HG03159 (cell line): ENCODE measurements at regions not wholly inside any gene's neighbourhood (a gene's known extent, or its start where the extent isn't known, plus 50 kb on each side); places are given as distances from the start of the nearest gene placed in this dataset.

ENCODE experiments used
- ATAC-seq: cut with Tn5 transposase; IDR thresholded peaks from one replicate; pipeline ENCODE4 v1.9.1; 2021; ENCODE audit warnings: mild to moderate bottlenecking, moderate library complexity; ENCODE audit not compliant: unreplicated experiment

DNA sequence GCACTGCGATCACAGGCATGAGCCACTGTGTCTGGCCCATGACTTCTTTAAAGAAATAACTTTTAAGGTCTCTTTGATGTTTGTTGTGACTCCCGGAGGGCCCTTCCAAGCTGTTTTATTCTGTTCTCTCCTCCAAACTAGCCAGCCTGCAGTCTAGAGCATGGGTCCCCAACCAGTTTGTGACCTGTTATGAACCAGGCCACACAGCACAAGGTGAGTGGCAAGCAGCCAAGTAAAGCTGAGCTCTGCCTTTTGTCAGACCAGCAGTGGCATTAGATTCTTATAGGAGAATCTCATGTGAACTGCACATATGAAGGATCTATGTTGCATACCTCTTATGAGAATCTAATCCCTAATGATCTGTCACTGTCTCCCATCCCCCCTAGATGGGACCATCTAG lies 223.9 kb upstream of the RGPD4 start:
- ATAC-seq = no peak

DNA sequence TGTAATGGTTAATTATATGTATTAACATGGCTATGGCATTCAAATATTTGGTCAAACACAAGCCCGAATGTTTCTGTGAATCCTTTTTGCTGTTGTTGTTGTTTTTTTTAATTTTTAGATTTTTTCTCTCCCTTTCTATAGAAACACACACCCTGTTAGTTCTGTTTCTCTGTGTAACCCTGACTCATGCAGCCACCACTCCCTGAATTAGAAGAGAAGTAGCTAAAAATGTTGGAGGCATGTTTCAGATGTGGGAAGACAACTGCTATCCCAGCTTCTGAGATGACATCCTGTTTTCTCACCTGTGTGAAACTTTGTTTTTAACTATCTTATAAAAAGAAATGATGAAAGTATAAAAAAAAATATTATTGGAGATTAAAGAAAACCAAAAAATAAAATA lies 219.6 kb upstream of the RGPD4 start:
- no peak for ATAC-seq

DNA sequence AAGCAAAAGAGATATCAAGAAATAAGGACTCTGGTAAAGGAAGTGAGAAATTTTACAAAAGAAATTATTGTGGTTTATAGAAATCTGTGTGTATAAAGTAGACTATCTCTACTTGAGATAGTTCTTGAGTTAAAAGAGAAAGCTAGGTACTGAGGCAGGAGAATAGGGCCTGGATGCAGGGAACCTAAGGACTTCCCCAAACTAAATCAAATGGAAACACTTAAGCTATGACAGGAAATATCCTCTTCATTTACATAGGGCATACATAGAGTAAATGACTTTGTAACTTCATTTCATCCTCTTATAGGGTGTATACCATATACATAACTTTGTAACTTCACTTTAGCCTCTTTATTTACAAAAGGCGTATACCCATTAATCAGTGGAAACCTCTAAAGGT lies 219.2 kb upstream of the RGPD4 start:
- ATAC-seq = no peak

DNA sequence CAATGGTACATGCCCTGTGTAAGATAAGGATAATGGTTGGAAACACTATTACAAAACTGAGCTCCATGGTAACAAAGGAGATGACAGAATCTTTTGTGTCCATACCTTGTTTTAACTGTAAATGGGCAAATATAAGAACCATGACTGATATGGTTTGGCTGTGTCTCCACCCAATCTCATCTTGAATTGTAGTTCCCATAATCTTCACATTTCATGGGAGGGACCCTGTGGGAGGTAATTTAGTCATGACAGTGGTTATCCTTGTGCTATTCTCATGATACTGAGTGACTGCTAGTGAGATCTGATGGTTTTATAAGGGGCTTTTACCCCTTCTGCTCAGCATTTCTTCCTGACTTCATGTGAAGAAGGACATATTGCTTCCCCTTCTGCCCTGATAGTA lies 211.7 kb upstream of the RGPD4 start:
- ATAC-seq = no peak

DNA sequence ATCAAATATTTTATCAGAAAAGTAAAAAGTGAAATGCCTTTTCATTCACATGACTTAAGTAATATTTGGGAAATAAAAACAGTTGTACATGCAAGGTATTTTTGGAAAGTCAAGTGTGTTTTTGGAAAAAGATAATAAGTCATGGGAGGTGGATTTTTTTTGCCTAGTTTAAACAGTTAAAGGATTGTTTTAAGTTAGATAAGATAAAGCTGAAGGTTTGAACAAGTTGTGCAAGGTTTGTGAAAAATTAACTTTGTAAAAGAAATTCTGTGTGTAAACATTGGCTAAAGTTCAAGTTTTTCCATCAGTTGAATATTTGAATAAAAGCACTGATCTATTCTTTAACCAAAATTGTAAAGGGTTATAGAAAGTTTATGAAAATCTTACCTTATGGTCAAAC lies 207.9 kb upstream of the RGPD4 start:
- ATAC-seq = no peak

DNA sequence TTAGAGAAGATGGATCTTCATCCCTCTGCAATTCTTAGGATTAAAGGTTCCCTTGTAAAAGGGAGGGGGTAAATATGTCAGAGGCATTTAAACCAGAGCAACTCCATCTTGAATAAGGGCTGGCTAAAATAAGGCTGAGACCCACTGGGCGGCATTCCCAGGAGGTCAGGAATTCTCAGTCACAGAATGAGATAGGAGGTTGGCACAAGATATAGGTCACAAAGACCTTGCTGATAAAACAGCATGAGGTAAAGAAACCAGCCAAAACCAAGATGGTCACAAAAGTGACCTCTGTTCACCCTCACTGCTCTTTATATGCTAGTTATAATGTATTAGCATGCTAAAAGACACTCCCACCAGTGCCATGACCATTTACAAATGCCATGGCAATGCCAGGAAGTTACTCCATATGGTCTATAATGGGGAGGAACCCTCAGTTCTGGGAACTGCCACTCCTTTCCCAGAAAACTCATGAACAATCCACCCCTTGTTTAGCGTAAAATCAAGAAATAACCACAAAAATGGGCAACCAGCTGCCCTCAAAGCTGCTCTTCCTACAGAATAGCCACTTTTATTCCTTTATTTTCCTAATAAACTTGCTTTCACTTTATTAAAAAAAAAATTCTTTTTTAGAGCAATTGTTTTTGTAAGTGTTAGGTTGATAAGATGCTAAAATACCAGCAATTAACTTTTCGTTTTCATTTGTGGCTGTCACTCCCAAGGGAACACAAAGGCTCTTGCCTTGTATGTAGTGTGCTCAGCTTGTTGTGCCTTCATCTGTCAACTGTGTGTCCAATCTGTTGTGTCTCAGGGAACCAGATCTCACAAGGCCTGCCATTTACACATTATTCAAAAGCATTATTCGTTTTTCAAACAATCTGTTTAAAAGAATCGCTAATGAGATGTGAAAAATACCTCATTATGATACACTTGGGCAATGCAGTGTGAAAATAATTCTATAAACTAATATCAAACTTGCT lies 205.2 kb upstream of the RGPD4 start:
- ATAC-seq = no peak

DNA sequence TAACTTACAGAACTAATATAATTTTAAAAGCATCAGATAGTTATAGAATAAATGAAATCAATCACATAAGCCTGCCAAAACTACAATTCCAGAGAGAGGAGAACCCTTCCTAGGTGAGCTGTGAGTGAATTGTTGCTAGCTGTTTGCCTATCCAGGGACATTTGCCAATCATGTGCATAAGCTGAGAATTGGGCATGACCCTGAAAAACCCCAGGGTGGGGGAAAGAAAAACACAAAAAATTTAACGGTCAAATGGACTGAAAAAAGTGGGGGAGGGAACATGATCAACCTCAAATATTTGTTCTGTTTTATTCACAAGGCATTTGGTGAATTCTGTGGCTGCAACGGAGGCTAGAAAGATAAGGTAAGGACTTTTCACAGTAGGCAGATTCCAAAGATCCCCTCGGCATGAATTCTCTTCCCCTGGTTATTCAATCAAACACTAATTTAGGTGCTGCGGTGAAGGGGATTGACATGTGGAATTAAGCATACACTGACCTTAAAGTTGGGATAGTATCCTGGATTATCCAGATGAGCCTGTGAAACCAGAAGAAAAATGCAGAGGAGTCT lies 203.9 kb upstream of the RGPD4 start:
- no peak for ATAC-seq

DNA sequence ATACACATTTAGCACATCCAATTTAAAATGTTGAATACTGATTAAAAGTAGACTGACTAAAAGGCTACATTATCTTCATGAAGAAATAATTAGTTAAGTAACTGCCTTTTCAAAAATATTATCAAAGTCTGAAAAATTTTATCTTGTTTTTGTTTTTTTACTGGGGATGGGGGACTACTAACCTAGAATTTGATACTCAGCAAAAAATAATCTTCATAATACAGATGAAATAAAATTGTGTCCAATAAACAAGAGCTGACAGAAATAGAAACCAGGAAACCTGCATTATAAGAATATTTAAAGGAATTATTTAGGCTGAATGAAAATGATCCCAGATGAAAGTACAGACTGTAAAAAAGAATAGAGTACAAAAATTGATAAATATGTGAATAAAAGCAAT lies 200.7 kb upstream of the RGPD4 start:
- no peak for ATAC-seq

DNA sequence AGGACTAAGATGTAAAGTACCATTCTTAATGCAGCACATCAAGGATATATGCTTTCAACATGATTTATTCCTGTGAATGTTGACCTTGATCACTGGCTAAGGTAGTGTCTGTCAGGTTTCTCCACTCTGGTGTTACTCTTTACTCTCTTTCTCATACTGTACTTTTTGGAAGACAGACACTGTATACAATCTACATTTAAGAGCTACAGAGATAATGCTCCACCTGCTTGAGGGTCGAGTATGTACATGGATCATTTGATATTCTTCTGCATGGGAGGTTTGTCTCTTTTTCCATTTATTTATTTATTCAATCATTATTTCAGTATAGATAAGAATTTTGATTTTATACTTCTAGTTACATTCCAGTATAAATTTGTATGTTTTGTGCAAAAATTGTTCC lies 199.5 kb upstream of the RGPD4 start:
- no peak for ATAC-seq

DNA sequence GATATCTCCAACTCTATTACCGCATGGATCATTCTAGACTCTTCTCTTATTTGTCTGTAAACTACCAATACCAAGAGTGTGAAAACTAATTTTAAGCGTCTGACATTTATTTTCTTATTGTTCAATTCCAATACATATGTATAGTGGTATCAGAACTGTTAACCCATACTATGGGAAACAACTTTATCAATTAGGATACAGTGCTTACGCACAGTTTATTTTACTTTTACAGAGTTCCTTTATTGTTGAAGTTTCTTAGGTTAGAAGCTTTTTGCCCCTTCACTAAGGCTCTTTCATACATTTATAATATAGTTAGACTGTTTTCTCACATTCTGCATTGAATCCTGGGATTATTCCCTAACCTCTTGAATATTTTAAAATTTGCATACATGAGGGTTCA lies 198.8 kb upstream of the RGPD4 start:
- ATAC-seq = no peak

DNA sequence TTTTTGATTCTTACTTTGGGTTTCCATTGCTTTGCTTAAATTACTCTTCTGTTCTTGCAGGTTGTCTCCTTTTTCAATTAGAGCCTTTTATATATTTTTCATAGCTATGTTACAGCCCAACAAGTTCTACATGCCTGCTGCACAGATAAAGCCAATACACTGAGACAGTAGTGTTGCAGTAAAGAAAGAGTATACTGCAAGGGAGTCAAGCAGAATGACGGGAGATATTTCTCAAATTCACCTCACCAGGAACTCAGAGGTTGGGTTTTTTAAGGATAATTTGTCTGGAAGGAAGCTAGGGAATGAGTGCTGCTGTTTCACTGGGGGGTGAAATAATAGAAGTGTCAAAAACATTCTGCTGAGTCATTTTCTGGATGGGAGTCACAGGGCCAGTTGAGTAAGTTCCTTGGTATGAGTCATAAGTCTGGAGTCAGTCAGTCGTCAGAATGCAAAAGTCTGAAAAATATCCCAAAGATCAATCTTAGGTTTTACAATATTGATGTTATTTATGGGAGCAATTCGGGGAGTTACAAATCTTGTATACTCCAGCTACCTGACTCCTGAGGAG lies 193.0 kb upstream of the RGPD4 start:
- no peak for ATAC-seq

DNA sequence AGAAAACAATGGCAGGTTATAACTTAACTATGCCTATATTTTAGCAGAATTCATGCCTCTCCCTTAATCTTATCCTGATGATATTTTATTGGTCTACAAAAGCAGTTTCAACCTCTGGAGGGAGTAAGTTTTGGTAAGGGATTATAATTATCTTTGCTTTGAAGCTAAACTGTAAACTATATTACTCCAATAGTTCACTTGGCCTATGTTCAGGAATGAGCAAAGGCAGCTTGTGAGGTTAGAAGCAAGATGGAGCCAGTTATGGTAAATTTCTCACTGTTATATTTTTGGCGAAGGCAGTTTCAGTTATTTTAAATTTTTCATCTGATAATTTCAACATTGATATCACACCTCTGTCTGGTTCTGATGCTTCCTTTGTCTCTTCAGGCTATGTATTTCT lies 192.5 kb upstream of the RGPD4 start:
- ATAC-seq = no peak

DNA sequence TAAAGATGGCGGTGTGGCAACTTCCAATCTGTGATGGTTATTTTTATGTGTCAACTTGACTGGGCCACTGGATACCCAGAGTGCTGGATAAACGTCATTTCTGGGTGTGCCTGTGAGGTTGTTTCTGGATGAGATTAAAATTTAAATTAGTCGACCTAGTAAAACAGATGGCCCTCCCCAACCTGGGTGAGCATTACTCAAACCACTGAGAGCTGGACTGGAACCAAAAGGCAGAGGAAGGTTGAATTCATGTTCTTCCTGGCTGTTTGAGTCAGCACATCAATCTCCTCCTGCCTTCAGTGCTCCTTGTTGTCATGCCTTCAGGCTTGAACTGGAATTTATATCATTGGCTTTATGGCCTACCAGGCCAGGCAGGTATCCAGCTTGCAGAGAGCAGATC lies 190.8 kb upstream of the RGPD4 start:
- no peak for ATAC-seq

DNA sequence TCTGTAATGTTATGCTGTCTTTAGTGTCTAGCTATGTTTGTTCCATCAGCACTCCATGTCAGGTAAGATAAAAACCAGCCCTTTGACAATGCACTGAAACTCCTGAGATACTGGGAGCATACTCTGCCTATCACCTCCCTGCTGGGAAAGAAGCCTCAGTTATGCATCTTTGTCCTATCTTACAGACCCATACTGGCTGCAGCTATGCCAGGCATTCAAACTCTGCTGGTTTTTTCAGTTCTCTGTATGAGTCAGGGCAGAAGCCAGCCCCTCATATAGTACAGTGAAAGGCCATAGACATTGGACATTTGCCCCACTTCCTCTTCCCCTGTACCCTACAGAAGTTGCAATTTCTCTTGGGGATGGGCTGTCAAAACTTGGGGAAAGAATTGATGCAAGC lies 181.1 kb upstream of the RGPD4 start:
- no peak for ATAC-seq

DNA sequence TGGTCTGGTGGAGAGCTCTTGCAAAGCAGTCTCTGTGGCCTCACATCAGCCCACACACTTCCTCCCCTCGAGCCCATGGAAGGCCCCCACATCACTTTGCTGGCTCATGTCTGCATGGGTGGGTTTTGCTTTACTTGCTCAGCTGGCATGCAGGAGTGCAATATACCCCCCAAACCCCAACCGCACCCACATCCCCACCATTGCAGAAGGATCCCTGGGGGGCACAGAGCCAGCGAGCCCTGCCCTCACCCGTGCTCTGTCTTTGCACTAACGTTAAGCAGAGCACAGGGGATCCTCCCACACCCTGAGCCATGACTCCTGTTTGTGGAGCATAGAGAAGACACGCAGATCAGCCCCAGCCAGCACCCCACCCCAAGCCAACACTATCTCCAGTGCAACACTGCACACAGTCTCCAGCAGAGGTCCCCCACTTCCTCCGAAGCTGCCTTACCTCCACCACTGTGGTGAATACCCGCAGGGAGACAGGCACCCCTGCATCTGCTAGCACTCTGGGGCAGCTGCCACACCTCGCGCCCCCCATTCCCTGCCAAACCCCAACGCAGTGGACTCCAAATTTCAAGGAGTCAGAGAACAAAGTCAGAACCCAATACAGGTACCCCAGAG lies 177.8 kb upstream of the RGPD4 start:
- no peak for ATAC-seq

DNA sequence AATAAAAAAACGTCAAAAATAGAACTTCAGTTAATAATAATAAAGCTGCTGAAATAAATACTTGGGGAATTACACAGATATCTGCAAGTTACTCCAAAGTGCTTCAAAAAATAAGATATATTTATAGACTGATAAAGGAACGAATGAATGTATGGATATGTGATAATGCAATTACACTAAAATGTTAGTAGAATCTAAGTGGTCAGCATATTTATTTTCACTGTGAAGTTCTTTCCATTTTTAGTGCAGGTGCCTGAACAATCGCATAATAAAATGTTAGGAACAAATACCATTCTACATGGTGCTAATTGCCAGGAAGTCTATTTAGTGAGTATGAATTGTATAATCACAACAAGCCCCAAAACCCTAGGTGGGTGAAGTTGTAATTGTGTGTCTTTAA lies 169.6 kb upstream of the RGPD4 start:
- ATAC-seq = no peak

DNA sequence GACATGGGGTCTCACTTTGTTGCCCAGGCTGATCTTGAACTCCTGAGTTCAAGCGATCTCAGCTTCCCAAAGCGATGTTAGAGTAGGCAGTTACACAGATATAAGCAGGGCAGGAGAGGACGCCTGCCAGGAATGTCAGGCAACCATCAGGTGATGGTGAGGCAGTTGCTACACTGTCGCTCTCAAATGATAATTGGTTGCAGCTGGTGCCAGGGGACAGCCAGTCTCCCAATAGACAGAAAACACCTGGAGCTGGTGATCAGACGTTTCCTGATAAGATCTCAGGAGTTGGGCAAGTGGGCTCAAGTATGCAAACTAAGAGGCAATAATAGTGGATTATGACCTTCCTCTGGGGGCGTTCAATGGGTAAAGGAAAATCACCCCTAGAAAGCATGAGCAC lies 163.1 kb upstream of the RGPD4 start:
- ATAC-seq = no peak

DNA sequence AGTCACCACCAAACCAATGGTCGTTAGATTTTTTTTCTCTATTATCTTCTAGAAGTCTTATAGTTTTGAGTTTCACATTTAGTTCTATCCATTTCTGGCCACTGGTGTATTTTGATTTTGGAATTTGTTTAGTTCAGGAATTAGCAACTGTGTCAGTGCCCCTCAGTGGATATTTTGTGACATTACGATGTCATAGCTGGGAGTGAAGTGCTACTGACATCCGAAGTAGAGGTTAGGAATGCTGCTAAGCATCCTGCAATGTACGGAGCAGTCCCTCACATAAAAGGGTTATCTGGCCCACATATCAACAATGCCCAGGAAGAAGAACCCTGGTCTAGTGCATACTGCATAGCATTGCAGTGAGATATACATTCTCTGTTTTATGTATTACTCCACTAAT lies 157.4 kb upstream of the RGPD4 start:
- ATAC-seq = no peak

DNA sequence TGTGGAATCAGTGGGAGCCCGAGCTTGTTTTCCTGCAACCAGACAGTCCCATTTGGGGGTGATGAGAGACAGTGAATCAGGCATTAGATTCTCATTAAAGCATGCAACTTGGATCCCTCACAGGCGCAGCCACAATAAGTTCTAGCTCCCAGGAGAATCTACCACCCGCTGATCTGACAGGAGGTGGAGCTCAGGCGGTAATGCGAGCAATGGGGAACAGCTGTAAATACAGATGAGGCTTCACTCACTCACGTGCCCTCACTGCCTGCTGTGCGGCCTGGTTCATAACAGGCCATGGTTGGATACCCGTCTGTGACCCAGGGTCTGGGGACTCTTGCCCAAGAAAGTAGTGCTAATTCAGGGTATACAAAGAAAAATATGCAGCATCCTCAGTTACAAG lies 144.8 kb upstream of the RGPD4 start:
- ATAC-seq = no peak

DNA sequence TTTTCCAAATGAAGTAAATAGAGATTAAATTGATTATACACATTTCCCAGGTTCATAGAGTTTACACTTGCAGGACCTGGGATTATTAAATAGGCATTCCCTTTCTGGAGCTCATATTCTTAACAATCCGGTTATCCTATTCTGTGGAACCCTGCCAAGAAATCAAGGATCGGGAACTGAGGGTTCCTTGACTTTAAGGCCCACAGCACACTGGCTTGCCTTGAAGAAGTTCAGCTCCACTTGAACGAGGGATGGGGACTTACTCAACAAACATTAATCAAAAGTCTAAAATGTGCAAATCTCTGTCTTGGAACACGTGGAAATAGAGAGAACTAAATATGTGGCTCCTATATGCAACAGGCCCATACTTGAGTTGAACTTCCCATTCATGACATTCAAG lies 142.3 kb upstream of the RGPD4 start:
- ATAC-seq = no peak

DNA sequence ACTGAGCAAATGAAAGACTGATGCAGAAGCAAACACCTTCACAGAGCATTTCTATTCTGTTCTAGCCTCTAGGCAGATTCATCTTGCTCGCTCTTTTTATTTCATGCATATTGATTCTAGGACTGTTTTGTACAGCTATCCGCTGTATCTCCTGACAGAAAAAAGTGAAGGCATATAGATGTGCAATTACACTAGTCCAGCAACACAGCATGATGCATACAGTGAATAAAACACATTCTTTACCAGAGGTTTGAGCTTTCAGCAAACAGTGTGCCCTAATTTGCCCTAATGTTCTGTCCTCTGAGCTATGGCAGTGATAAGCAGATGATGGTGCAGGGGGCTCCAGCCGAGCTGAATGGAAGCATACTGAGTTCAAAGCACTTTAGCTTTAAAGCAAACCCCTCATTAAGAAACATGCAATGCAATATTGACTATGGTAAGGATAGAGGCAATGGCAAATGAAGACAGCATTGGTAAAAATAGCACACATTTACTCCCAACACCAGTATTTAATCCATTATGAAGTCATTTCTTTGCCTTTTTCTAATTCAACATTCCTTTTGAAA lies 141.2 kb upstream of the RGPD4 start:
- no peak for ATAC-seq

DNA sequence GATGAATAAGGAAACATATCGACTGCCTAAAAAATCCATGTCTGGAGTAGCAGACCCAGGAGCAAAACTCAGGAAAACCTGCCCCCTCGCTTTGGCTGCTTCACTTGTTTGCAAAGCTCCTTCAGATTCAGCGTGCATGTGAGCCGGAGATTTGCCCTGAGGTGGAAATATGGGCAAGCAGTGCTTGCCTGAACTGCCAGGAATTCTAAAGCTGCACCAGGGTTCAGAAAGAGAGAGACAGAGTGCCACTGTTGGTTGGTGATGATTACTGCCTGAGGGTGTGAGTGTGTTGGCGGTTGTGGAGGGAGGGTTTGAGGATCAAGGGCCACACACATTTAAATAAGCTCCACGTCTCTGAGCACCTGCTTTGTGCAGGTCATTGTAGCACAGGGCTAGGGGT lies 139.6 kb upstream of the RGPD4 start:
- ATAC-seq = no peak
